ENCODE measurements at regions not wholly inside any gene's neighbourhood (a gene's known extent, or its start where the extent isn't known, plus 50 kb on each side); places are given as distances from the start of the nearest gene placed in this dataset.

DNA sequence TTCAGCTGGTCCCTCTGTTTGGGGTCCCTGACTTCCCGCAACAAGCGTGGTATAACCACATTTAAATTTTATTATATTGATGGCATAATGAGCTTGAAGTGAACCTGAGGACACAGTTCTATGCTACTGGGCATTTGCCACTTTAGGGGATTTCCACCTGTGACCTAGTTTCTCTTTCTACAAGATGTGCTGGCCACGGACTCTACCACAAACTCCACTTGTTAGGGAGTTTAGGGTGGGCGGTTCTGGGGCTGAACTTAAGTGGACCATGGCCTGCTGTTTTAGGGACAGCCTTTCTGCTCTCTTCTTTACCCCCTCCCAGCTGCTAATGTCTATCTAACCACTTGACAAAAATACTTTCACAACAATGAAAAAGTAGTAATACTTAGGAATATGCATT, 1199.1 kb downstream of the SI start:
- TF ChIP-seq, protein P1, sequence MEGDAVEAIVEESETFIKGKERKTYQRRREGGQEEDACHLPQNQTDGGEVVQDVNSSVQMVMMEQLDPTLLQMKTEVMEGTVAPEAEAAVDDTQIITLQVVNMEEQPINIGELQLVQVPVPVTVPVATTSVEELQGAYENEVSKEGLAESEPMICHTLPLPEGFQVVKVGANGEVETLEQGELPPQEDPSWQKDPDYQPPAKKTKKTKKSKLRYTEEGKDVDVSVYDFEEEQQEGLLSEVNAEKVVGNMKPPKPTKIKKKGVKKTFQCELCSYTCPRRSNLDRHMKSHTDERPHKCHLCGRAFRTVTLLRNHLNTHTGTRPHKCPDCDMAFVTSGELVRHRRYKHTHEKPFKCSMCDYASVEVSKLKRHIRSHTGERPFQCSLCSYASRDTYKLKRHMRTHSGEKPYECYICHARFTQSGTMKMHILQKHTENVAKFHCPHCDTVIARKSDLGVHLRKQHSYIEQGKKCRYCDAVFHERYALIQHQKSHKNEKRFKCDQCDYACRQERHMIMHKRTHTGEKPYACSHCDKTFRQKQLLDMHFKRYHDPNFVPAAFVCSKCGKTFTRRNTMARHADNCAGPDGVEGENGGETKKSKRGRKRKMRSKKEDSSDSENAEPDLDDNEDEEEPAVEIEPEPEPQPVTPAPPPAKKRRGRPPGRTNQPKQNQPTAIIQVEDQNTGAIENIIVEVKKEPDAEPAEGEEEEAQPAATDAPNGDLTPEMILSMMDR (IDR thresholded peaks at IDR 0.05): no peak
- TF ChIP-seq RFX5 (IDR thresholded peaks at IDR 0.05; ENCODE audit: low read length) (no peak), JUND (IDR thresholded peaks at IDR 0.05) (no peak), RAD21 (IDR thresholded peaks at IDR 0.05; ENCODE audit: low read length) (no peak), POLR2AphosphoS5 (IDR thresholded peaks at IDR 0.05; ENCODE audit: low read depth, low read length) (no peak)
- TF ChIP-seq, protein P2, sequence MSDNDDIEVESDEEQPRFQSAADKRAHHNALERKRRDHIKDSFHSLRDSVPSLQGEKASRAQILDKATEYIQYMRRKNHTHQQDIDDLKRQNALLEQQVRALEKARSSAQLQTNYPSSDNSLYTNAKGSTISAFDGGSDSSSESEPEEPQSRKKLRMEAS (IDR thresholded peaks at IDR 0.05; ENCODE audit: low read depth): no peak

All from SK-N-SH (cell line).